ENCODE measurements at regions not wholly inside any gene's neighbourhood (a gene's known extent, or its start where the extent isn't known, plus 50 kb on each side); places are given as distances from the start of the nearest gene placed in this dataset.

- TF ChIP-seq CTCF (IDR thresholded peaks at IDR 0.05) (no peak), POLR2A (IDR thresholded peaks at IDR 0.05) (no peak)
These were observed 882.6 kb upstream of the GRIA3 start for GRCh38 chrX:122301491-122301890.

Measured in ovary (tissue), 3 donors.